Stimulated activated CD8-positive, alpha-beta memory T cell treated with anti-CD3 and anti-CD28 coated beads, Interleukin-4, amount 100 ng/mL, for 4 hours (primary cell): ENCODE measurements at regions not wholly inside any gene's neighbourhood (a gene's known extent, or its start where the extent isn't known, plus 50 kb on each side); places are given as distances from the start of the nearest gene placed in this dataset.
"Not testable (repeated sequence)": the region's sequence is repeated elsewhere in the genome, so short reads cannot be mapped to it uniquely, and the experiment has no call there.

Experiments
- DNase-seq, 2 donors: peaks; one replicate each; pipeline ENCODE4 v3.0.0-alpha.2; 2020; ENCODE audit warnings: low read depth in 2 of 2, low spot score in 1 of 2

GRCh38 chr16:72598696-72599095, 426.7 kb upstream of the PMFBP1 start:
- no peak for DNase-seq

GRCh38 chr16:72597938-72598337, 426.0 kb upstream of the PMFBP1 start:
- DNase-seq, result no peak

DNA sequence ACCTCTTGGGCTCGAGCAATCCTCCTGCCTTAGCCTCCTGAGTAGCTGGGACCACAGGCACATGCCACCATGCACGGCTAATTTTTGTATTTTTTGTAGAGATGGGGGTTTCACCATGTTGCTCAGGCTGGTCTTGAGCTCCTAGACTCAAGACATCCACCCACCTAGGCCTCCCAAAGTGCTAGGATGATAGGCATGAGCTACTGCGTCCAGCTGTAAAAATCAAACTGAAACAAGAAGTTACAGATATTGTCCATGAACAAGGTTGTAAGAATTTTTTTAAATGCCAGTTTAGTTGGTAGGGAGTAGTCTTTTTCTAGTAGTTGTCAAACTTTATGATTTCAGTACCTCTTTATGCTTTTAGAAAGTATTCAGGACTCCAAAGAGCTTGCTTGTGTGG, 424.4 kb upstream of the PMFBP1 start:
- DNase-seq, result no peak

DNA sequence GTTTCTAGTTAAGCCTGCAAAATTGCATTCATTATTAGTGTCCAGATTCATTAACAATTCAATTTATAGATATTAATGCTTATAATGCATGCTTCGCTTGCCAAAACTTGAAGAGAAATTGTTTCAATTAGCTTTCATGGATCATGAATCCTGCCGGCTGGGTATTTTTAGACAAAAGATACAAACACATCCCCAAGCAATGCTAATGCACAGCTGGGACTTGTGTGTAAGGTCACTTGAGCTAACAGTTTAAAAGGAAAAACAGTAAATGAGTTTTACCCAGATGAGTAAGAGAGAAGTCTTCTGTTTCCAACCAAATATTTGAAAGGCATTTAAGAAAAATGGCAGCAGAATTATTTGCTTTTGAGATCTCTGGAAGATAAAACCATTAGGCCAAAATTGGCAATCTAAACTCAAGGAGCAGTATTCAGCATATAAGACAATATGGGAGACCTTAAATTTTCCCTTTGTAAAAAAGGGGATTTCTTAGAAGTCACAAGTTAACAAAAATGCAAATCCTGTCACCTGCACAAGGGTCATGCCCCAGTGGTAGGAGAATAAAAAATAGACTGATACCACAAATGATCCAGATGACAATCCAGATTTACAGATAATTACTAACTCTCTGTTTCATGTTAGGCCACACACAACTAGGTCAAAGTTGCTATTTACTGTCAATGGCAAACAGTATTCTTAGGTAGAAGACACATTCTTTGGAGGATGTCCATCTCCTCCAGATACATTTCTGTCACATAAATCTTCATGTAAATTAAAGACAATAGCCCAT, 418.4 kb upstream of the PMFBP1 start:
- DNase-seq, result no peak

DNA sequence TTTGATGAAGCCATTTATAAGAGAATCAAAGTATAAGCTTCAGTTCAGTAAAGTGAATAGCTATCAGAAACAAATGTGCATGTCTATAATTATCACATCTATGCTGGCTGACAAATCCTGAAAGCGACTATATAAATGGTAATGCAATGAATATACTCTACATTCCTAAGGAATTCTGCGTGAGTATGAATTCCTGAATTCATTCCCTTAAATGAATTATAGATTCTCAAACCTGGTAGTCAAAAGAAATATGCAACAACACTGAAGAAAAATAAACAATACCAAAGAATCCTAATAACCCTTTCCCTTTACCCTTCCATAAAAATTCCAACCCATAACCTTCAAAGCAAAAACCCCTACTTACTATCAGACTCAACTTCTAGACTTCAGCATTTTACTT, 416.6 kb upstream of the PMFBP1 start:
- DNase-seq, result no peak

GRCh38 chr16:72578061-72578460, 406.1 kb upstream of the PMFBP1 start:
- DNase-seq, result not testable (repeated sequence)

- DNase-seq, result no peak
These were observed 404.2 kb upstream of the PMFBP1 start for GRCh38 chr16:72576189-72576588.

DNA sequence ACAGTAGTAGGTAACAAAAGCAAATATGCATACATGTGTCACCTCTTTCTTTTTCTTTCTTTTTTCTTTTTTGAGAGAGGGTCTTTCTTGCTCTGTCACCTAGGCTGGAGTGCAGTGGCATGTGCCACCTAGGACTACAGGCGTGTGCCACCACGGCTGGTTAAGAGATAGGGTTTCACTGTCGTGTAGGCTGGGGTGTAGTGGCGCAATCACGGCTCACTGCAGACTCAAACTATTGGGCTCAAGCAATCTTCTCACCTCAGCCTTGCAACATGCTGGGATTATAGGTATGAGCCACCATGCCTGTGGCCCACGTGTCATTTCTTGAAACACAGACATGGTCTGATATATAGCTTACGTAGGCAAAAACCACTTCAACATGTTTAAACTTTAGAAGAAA, 397.7 kb upstream of the PMFBP1 start:
- no peak for DNase-seq

GRCh38 chr16:72568502-72568901, 396.5 kb upstream of the PMFBP1 start:
- DNase-seq, result no peak

DNA sequence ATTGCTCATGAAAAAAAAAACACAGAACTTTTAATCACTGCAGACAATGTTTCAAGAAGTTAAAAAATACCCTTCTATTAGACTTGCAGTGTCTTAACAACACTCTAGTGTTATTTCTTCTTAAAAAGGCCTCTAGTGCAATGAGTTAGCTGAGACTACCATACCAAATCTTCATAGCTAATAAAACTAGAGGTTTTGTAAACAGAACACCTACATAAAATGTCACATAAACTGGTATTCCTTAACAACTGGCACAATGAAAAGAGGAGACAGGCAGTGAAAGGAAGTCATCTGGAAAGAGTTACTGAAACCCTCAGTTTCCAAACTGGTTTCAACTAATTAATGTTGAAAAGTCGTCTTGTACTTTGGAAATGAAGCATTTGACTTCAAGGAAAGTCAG, 394.2 kb upstream of the PMFBP1 start:
- no peak for DNase-seq

DNA sequence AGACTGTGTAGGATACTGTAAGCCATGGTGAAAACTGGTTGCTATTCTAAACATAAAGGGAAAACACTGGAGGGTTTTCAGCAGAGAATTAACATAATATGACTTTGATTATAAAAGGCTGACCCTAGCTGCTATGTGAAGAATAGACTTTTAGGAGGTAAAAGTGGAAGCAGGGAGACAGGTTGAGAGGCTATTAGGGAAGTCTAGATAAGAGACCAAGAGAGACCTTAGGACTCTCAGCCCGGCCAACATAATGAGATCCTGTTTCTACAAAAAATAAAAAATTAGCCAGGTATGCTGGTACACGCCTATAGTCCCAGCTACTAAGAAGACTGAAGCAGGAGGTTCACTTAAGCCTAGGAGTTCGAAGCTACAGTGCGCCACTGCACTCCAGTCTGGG, 393.2 kb upstream of the PMFBP1 start:
- no peak for DNase-seq

GRCh38 chr16:72560617-72561016, 388.7 kb upstream of the PMFBP1 start:
- no peak for DNase-seq

DNA sequence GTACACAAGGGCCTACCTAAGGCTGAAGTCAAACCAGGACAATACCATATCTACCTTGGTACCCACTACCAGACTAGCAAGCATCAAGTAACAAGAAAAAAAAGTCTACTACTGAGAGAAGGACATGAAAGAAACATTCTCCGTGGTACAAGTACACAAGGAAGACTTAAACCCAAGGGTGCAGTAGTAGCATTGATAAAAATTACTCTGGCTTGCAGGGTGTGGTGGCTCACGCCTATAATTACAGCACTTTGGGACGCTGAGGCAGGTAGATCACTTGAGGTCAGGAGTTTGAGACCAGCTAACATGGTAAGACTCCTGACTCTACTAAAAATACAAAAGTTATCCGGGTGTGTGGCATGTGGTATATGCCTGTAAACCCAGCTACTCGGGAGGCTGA, 386.5 kb upstream of the PMFBP1 start:
- no peak for DNase-seq

GRCh38 chr16:72554935-72555334, 383.0 kb upstream of the PMFBP1 start:
- no peak for DNase-seq

DNA sequence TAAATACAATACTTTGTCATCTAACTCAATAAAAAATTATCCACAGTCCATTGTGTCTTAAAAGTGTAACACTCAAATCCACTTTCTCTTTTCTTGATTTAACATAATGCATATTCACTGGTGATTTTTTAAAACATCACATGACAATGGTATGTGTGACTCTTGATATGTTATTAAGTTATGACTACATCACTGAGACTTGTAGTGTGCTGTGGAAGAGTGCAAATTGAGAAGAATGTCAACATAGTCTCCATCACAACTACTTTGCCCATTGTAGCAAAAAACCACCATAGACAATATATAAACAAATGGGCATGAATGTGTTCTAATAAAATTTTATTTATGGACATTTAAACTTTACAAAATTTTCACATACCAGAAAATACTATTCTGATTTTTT, 380.7 kb upstream of the PMFBP1 start:
- DNase-seq, result no peak

GRCh38 chr16:72551649-72552048, 379.7 kb upstream of the PMFBP1 start:
- no peak for DNase-seq

- no peak for DNase-seq
These were observed 377.9 kb upstream of the PMFBP1 start for GRCh38 chr16:72549878-72550277.

GRCh38 chr16:72542102-72542501, 370.1 kb upstream of the PMFBP1 start:
- DNase-seq, result no peak

- DNase-seq, result no peak
These were observed 365.7 kb upstream of the PMFBP1 start for GRCh38 chr16:72537664-72538063.

DNA sequence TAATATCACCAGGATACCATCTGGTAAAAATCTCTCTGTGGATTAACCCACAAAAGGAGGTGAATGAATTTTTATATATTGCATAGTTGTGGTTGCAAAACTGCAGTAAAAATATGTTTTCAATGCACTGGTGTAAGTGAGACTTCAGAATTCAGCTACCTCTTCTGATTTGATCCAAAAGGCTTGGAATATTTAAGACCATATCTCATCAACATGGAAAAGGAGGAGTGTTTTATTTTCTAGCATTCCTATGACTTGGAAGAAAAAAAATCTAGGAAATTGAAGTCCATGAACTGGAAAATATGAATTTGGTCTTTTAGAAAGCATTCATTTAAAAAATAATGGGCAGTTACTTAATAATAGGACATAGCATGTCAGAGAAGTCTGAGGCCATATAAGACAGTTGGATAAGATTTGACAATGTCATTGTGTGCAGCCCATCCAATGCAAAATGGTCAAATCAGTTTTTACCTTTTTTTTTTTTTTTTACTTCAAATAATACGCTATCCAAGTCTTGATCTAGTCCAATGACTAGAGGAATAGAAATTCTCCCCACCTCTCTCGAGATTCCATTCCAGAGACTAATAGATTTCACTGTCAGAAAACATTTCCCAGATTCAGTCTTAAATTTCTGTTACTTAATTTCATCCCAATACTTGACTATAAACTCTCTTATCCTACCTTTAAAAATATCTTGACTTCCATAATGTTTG, 364.9 kb upstream of the PMFBP1 start:
- DNase-seq, result no peak

- DNase-seq, result no peak
These were observed 361.0 kb upstream of the PMFBP1 start for GRCh38 chr16:72532906-72533410.

DNA sequence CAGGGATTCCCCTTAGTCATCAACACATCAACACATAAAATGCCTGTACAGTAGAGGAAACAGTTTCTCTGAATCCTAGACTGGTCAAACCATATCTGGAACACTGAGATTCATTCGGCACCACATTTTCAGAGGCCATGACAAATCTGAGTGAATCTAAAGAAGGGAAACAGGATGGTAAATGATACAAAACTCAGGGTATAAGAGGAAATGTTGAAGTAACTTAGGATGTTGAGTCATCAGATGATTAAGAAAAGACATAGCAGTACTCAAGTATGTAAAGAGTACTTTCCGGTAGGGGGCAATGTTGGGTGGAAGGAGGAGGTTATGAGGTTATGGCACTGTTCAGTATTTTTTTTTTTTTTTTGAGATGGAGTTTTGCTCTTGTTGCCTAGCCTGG, 358.5 kb upstream of the PMFBP1 start:
- no peak for DNase-seq

- DNase-seq, result no peak
These were observed 351.1 kb upstream of the PMFBP1 start for GRCh38 chr16:72523087-72523486.
